H54 (cell line): ENCODE measurements at regions not wholly inside any gene's neighbourhood (a gene's known extent, or its start where the extent isn't known, plus 50 kb on each side); places are given as distances from the start of the nearest gene placed in this dataset.
"Not testable (repeated sequence)": the region's sequence is repeated elsewhere in the genome, so short reads cannot be mapped to it uniquely, and the experiment has no call there.

Experiments used
- DNase-seq: peaks from one replicate; pipeline ENCODE4 v3.0.0; 2011; ENCODE audit warnings: low spot score, mixed read lengths; ENCODE audit not compliant: insufficient read length
- FAIRE-seq: peaks from 3 replicates; lab custom pipeline; 2011; peaks lifted over from hg19 to GRCh38; lab: Jason Lieb, UNC
- POLR2A ChIP-seq: IDR thresholded peaks from 2 replicates; pipeline ENCODE4 v1.6.1; 2011; ENCODE audit warnings: low read depth, mild to moderate bottlenecking, low read length

- no peak for FAIRE-seq
- TF ChIP-seq POLR2A, result no peak
- no peak for DNase-seq
Observed at GRCh38 chr3:159870723-159871122, 117.9 kb upstream of the IL12A start.

GRCh38 chr3:159872374-159873109 lies 116.1 kb upstream of the IL12A start:
- peak; percentile 41 for DNase-seq
- peak; percentile 99 for FAIRE-seq

DNA sequence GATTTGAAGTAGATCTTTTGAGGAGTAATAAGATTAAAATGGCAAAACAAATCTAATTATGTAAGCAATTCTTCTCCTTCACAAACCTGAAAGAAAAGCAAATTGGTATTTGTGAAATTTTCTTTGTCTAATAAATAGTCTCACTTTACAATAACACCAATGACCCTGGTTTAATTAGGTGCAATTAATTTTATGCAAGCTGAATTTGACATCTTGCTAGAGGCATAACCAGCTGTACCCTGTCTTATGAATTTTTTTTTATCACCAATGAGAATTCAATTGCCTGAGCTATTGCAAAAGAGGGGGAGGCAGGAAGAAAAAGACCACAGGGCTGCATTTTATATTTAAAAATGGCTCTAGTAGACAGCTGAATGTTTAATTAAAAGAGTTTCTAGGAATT lies 113.5 kb upstream of the IL12A start:
- no peak for TF ChIP-seq POLR2A
- DNase-seq (no peak), FAIRE-seq (no peak)

More at GRCh38 chr3:159872374-159873109, 116.1 kb upstream of the IL12A start:
- TF ChIP-seq POLR2A, result no peak

GRCh38 chr3:159877924-159878323 lies 110.7 kb upstream of the IL12A start:
- FAIRE-seq (peak; percentile 84), DNase-seq (peak; percentile 5)
- TF ChIP-seq POLR2A, result no peak

DNA sequence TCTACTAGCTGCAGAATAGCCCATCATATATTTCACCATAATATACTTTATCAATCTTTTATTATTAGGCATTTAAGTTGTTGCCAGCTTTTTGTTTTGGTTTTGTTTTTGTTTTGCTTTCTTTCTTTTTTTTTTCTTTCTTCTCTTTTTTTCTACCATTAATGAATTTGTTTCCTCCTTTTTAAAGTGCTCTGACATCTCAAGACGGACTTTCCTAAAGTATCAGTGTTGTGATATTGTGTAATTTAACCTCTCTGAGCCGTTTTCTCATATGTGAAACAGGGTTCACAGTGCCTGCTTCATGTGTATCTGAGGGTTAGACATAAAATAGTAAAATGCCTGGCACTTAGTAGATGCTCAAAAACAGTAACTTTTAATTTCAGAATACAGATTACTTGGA lies 109.5 kb upstream of the IL12A start:
- TF ChIP-seq POLR2A, result no peak
- no peak for DNase-seq
- FAIRE-seq, result no peak

- FAIRE-seq, result no peak
- no peak for TF ChIP-seq POLR2A
- no peak for DNase-seq
Observed at GRCh38 chr3:159879598-159879997, 109.0 kb upstream of the IL12A start.

DNA sequence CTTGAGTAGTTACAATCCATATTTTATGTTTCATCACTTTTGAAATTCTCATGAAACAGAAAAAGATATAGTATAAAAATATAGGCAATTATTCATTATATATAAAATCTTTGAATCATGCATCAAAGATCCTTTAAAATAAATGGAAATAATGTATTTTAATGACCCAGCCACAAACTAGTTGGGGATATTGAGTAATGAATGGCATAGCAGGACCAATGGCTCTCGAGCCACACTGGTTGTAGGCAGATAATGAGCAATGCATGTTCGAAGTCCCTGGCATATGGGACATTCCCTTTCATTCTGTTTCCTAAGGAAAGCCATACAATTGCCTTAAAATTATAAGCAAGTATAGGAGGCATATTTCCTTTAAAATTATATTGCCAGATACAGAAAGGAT lies 107.4 kb upstream of the IL12A start:
- FAIRE-seq (no peak), DNase-seq (no peak)
- no peak for TF ChIP-seq POLR2A

DNA sequence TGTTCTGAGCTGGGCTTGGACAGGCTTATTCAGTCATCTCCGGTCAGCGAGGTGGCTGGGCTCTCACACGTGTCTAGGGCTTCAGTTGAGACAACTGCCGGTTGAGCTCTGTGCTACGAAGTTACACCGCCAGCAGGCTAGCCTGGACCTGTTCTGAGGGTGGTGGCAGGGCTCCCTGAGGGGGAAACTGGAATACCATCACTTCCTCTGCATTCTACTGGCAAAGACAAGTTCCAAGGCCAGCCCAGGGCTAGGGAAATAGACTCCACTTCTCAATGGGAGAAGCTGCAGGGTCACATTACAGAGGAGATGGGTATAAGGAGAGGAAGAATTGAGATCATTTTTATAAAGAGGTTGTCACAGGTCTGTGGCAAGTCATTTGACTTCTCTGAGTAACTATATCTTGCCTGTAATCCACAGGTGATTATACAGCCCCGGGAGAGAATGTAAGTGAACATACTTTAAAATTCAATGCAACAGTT lies 106.8 kb upstream of the IL12A start:
- DNase-seq, result no peak
- no peak for FAIRE-seq
- TF ChIP-seq POLR2A, result no peak

GRCh38 chr3:159882367-159882766 lies 106.3 kb upstream of the IL12A start:
- no peak for TF ChIP-seq POLR2A
- no peak for FAIRE-seq
- no peak for DNase-seq

DNA sequence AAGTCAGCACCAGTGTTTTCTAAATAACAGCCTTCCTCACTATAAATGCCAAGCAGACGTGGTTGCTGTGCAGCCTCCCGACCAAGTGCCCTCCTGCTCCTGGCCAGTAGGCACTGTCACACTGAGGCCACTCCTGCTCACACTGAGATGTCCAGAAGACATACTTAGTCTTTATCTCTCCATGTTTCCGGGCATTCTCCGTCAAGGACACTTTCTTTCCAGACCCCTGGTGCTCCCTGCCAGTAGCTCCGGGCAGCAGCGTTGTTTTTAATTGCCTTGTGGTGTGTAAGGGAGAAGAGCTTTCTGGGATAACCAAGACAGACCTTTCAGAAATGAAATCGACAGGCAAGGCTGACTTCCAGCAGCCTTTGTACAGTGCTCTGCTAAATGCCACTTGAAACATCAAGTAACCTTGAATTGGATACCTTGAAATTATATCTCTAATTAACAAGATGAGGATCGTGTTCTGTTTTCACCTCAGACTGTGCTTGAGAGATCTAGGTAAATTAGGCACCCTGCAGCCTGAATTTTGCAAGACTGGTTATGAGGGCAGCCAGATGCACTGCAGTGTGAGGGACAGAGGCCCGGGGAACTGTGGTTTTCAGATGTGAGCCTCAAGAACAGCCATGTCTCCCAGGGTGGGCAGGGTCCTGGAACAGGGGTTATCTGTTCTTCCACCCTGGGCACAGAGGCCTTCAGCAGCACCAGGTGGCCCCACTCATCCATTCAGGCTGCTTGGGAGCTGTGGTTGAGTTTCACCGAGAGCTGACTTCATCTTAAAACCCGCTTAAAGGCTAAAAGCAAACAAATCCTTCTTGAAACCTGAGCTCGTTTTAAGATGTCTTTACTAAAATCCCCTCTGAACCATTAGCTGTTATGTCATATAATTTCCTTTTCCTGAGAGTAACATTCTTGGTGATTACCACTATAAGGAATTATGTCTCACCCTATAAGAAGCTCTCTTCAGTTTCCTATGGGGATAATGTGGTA lies 105.5 kb upstream of the IL12A start:
- no peak for FAIRE-seq
- DNase-seq, result no peak
- no peak for TF ChIP-seq POLR2A

- TF ChIP-seq POLR2A, result no peak
- DNase-seq (peak; percentile 10), FAIRE-seq (peak; percentile 55)
Observed at GRCh38 chr3:159884661-159885402, 103.8 kb upstream of the IL12A start.

GRCh38 chr3:159886050-159886449 lies 102.6 kb upstream of the IL12A start:
- FAIRE-seq (no peak), DNase-seq (no peak)
- no peak for TF ChIP-seq POLR2A

- DNase-seq, FAIRE-seq: not testable (repeated sequence)
Observed at GRCh38 chr3:159886530-159886929, 102.1 kb upstream of the IL12A start.
